Liver (tissue), 8 donors: ENCODE measurements at regions not wholly inside any gene's neighbourhood (a gene's known extent, or its start where the extent isn't known, plus 50 kb on each side); places are given as distances from the start of the nearest gene placed in this dataset.

Experiments used
- DNase-seq: peaks from one replicate; pipeline ENCODE4 v3.0.0-alpha.2; 2017; ENCODE audit warnings: low spot score
- H3K27ac ChIP-seq, 2 donors: one replicate each; pipeline ENCODE4 v1.7.0; 2013; ENCODE audit warnings: inconsistent platforms in 2 of 2, low read length in 2 of 2, control low read depth in 1 of 2, low read depth in 1 of 2, mild to moderate bottlenecking in 1 of 2
- H3K27me3 ChIP-seq, 4 donors: one replicate each; pipeline versions ENCODE4 v1.6.1 to v1.7.0; 2013; ENCODE audit warnings: low read length in 3 of 4, inconsistent platforms in 1 of 4, mild to moderate bottlenecking in 1 of 4, moderate library complexity in 1 of 4; ENCODE audit not compliant: control insufficient read depth in 4 of 4, insufficient read depth in 4 of 4
- H3K36me3 ChIP-seq, 4 donors: one replicate each; pipeline versions ENCODE4 v1.6.1 to v1.7.0; 2013; ENCODE audit warnings: low read length in 3 of 4, mild to moderate bottlenecking in 3 of 4, low read depth in 1 of 4, moderate library complexity in 1 of 4; ENCODE audit not compliant: control insufficient read depth in 4 of 4, insufficient read depth in 3 of 4
- H3K4me1 ChIP-seq, 4 donors: one replicate each; pipeline versions ENCODE4 v1.6.1 to v1.7.0; 2013; ENCODE audit warnings: low read length in 3 of 4, mild to moderate bottlenecking in 3 of 4, moderate library complexity in 1 of 4; ENCODE audit not compliant: control insufficient read depth in 4 of 4, insufficient read depth in 4 of 4
- H3K4me3 ChIP-seq, 3 donors: one replicate each; pipeline versions ENCODE4 v1.6.1 to v1.7.0; 2013; ENCODE audit warnings: low read length in 3 of 3, control low read depth in 1 of 3, low read depth in 1 of 3, mild to moderate bottlenecking in 1 of 3
- H3K9ac ChIP-seq, 2 donors: one replicate each; pipeline ENCODE4 v1.7.0; 2013; ENCODE audit warnings: low read length in 2 of 2, mild to moderate bottlenecking in 2 of 2, moderate library complexity in 2 of 2, control low read depth in 1 of 2, low read depth in 1 of 2
- H3K9me3 ChIP-seq, 4 donors: one replicate each; pipeline versions ENCODE4 v1.6.1 to v1.7.0; 2013; ENCODE audit warnings: low read length in 3 of 4; ENCODE audit not compliant: control insufficient read depth in 4 of 4
- ATF3 ChIP-seq: IDR thresholded peaks from 2 replicates; pipeline ENCODE4 v1.6.1; 2016; ENCODE audit warnings: antibody characterized with exemption
- CTCF ChIP-seq: fragments of 150-350 bp; IDR thresholded peaks from 2 replicates; pipeline ENCODE4 v1.5.1; 2017; ENCODE audit warnings: improper control_type of control experiment, low read depth, low read length; ENCODE audit not compliant: missing input control
- EGR1 ChIP-seq, 2 donors: IDR thresholded peaks; 2 replicates each; pipeline ENCODE4 v1.6.1; 2016 to 2018; ENCODE audit warnings: antibody characterized with exemption in 2 of 2, low read depth in 2 of 2
- GABPA ChIP-seq, 2 donors: IDR thresholded peaks in 1 of 2; conservative IDR thresholded peaks in 1 of 2; 2 replicates each; pipeline ENCODE4 v1.6.1; 2016; ENCODE audit warnings: antibody characterized with exemption in 2 of 2, mild to moderate bottlenecking in 1 of 2, moderate library complexity in 1 of 2
- HNF4A ChIP-seq, 2 donors: conservative IDR thresholded peaks; 2 replicates each; pipeline ENCODE4 v1.6.1; 2016; ENCODE audit warnings: antibody characterized with exemption in 2 of 2, mild to moderate bottlenecking in 2 of 2
- HNF4G ChIP-seq: IDR thresholded peaks from 2 replicates; pipeline ENCODE4 v1.6.1; 2016; ENCODE audit warnings: antibody characterized with exemption
- JUND ChIP-seq, 2 donors: IDR thresholded peaks; 2 replicates each; pipeline ENCODE4 v1.6.1; 2016; ENCODE audit warnings: antibody characterized with exemption in 2 of 2
- MAX ChIP-seq: IDR thresholded peaks from 2 replicates; pipeline ENCODE4 v1.6.1; 2016; ENCODE audit warnings: antibody characterized with exemption
- NR2F2 ChIP-seq: IDR thresholded peaks from 2 replicates; pipeline ENCODE4 v1.6.1; 2016; ENCODE audit warnings: antibody characterized with exemption
- RAD21 ChIP-seq, 2 donors: IDR thresholded peaks; 2 replicates each; pipeline ENCODE4 v1.6.1; 2016; ENCODE audit warnings: antibody characterized with exemption in 2 of 2, mild to moderate bottlenecking in 2 of 2
- SP1 ChIP-seq: IDR thresholded peaks from 2 replicates; pipeline ENCODE4 v1.6.1; 2018; ENCODE audit warnings: antibody characterized with exemption, mild to moderate bottlenecking
- YY1 ChIP-seq: IDR thresholded peaks from 2 replicates; pipeline ENCODE4 v1.6.1; 2016; ENCODE audit warnings: antibody characterized with exemption, mild to moderate bottlenecking
- WGBS: extraction: QIAGEN DNeasy Blood & Tissue Kit; methylation state at CpG from one replicate; pipeline ENCODE4 v1.1.7; 2013; 5-methylcytosine and 5-hydroxymethylcytosine counted together
- TF ChIP-seq, protein P1 (sequence below): IDR thresholded peaks from 2 replicates; pipeline ENCODE4 v1.6.1; 2016; ENCODE audit warnings: antibody characterized with exemption, mild to moderate bottlenecking
- donor health status: healthy.
- donor health status: healthy.
- donor health status: healthy.
- donor health status: healthy.
- donor health status: healthy.

DNA sequence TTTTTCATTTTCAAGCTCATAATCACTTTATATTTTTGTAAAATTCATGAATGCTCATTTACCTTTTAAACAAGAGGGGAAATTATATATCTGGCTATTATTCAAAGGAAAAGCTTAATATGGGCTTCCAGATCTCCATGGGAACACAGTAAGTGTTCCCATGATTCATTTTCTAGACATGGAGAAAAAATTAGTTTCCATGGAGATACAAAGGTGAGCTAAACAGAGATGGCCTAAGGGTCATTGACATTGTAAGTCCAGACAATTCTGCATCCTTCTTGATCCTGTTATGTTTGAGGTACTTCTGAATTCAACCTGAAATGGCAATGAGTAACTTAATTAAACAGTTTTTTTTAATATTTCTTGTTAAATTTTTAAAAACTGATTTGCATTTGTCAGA is 341.4 kb upstream of the PRR16 start:
- Histone ChIP-seq H3K9me3 (no peaks in the 10 kb centered on the region), H3K27me3 (no peaks in the 10 kb centered on the region), H3K36me3 (no peaks in the 10 kb centered on the region), H3K4me3 (no peak overlapping the region), H3K27ac (no peak overlapping the region), H3K9ac (no peak overlapping the region), H3K4me1 (no peaks in the 10 kb centered on the region)
- TF ChIP-seq YY1 (no peak), SP1 (no peak), GABPA (IDR thresholded peaks at IDR 0.05 in 1 of 2, conservative IDR thresholded peaks at IDR 0.05 in 1 of 2) (no peak), HNF4G (no peak), NR2F2 (no peak), CTCF (no peak), EGR1 (IDR thresholded peaks at IDR 0.05; ENCODE audit: low read depth in 2 of 2) (no peak), RAD21 (IDR thresholded peaks at IDR 0.05) (no peak), JUND (IDR thresholded peaks at IDR 0.05) (no peak), ATF3 (no peak)
- no peak for DNase-seq

DNA sequence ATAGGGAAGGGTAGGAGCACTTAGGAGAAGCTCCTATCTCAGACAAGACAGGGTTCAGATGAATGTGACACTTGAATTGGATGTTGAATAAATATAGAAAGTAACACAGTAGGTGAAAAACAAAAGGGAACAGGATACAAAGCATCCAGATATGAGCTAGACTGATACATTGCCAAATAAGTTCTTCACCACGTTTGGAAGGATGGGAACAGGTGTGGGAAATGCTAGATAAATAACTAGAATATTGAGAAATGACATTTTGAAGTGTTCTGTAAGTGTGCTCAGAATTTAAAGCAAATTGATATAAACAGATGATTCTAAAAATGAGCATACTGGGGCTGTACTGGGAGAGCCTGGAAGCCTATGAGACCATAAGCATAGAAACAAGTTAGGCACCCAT is 340.1 kb upstream of the PRR16 start:
- Histone ChIP-seq H3K4me1 (no peaks in the 10 kb centered on the region), H3K36me3 (no peaks in the 10 kb centered on the region), H3K4me3 (no peak overlapping the region), H3K27ac (no peak overlapping the region), H3K9me3 (no peaks in the 10 kb centered on the region), H3K9ac (no peak overlapping the region), H3K27me3 (no peaks in the 10 kb centered on the region)
- 30% methylated on average over 1 of the region's 1 CpG for WGBS
- TF ChIP-seq ATF3: no peak
- TF ChIP-seq, protein P1, sequence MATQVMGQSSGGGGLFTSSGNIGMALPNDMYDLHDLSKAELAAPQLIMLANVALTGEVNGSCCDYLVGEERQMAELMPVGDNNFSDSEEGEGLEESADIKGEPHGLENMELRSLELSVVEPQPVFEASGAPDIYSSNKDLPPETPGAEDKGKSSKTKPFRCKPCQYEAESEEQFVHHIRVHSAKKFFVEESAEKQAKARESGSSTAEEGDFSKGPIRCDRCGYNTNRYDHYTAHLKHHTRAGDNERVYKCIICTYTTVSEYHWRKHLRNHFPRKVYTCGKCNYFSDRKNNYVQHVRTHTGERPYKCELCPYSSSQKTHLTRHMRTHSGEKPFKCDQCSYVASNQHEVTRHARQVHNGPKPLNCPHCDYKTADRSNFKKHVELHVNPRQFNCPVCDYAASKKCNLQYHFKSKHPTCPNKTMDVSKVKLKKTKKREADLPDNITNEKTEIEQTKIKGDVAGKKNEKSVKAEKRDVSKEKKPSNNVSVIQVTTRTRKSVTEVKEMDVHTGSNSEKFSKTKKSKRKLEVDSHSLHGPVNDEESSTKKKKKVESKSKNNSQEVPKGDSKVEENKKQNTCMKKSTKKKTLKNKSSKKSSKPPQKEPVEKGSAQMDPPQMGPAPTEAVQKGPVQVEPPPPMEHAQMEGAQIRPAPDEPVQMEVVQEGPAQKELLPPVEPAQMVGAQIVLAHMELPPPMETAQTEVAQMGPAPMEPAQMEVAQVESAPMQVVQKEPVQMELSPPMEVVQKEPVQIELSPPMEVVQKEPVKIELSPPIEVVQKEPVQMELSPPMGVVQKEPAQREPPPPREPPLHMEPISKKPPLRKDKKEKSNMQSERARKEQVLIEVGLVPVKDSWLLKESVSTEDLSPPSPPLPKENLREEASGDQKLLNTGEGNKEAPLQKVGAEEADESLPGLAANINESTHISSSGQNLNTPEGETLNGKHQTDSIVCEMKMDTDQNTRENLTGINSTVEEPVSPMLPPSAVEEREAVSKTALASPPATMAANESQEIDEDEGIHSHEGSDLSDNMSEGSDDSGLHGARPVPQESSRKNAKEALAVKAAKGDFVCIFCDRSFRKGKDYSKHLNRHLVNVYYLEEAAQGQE: no peak
- TF ChIP-seq MAX: no peak
- TF ChIP-seq CTCF: no peak
- no peak for TF ChIP-seq YY1
- TF ChIP-seq JUND (IDR thresholded peaks at IDR 0.05): no peak
- no peak for TF ChIP-seq HNF4A (conservative IDR thresholded peaks at IDR 0.05)
- TF ChIP-seq EGR1 (IDR thresholded peaks at IDR 0.05; ENCODE audit: low read depth in 2 of 2): no peak
- no peak for DNase-seq
